Adrenal gland (tissue), 5 donors: ENCODE measurements at regions not wholly inside any gene's neighbourhood (a gene's known extent, or its start where the extent isn't known, plus 50 kb on each side); places are given as distances from the start of the nearest gene placed in this dataset.

ENCODE experiments used
- CTCF ChIP-seq, 6 experiments: fragments of 450-650 bp in 4 of 6; fragments of 200-600 bp in 2 of 6; sonication (generic) in 1 of 6; IDR thresholded peaks; 1 replicate in 5 of 6; 2 replicates in 1 of 6; pipeline versions ENCODE4 v1.5.1 to v1.8.0; 2016 to 2021; ENCODE audit warnings: antibody characterized with exemption in 6 of 6, mild to moderate bottlenecking in 2 of 6, moderate library complexity in 1 of 6
- POLR2A ChIP-seq, 2 donors: fragments of 450-650 bp; IDR thresholded peaks; one replicate each; pipeline ENCODE4 v1.6.1; 2017; ENCODE audit warnings: antibody characterized with exemption in 2 of 2, mild to moderate bottlenecking in 2 of 2, moderate library complexity in 1 of 2
- donor health status: DM: no; HTN: no; CAD: no.

GRCh38 chr14:43934102-43934501, 573.0 kb downstream of the FSCB start:
- TF ChIP-seq CTCF (IDR thresholded peaks at IDR 0.05): no peak
- no peak for TF ChIP-seq POLR2A (IDR thresholded peaks at IDR 0.05)
